ENCODE measurements at regions not wholly inside any gene's neighbourhood (a gene's known extent, or its start where the extent isn't known, plus 50 kb on each side); places are given as distances from the start of the nearest gene placed in this dataset.

DNA sequence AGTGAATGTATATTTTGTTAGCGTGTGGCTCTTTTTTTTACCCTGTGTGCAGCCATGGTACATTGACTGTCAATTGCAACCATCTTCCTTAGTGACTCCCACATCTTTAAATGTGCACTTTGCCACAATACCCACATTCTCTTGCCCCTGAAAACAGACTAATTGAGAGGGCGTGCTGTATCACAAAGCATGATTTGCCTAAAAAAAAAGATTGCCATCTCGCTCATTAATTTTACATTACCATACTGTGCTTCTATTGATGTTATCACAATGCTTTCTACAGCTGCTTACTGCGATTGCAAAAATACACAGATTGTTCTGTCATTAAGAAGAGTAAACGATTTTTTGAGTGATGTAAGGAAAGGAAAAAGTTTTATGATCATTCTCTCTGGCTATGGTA lies 613.1 kb upstream of the NRP1 start:
- TF ChIP-seq, protein P1, sequence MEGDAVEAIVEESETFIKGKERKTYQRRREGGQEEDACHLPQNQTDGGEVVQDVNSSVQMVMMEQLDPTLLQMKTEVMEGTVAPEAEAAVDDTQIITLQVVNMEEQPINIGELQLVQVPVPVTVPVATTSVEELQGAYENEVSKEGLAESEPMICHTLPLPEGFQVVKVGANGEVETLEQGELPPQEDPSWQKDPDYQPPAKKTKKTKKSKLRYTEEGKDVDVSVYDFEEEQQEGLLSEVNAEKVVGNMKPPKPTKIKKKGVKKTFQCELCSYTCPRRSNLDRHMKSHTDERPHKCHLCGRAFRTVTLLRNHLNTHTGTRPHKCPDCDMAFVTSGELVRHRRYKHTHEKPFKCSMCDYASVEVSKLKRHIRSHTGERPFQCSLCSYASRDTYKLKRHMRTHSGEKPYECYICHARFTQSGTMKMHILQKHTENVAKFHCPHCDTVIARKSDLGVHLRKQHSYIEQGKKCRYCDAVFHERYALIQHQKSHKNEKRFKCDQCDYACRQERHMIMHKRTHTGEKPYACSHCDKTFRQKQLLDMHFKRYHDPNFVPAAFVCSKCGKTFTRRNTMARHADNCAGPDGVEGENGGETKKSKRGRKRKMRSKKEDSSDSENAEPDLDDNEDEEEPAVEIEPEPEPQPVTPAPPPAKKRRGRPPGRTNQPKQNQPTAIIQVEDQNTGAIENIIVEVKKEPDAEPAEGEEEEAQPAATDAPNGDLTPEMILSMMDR (IDR thresholded peaks at IDR 0.05), result no peak
- TF ChIP-seq POLR2A (IDR thresholded peaks at IDR 0.05), result no peak
